Gastrocnemius medialis (tissue), 4 donors: ENCODE measurements at regions not wholly inside any gene's neighbourhood (a gene's known extent, or its start where the extent isn't known, plus 50 kb on each side); places are given as distances from the start of the nearest gene placed in this dataset.

ENCODE experiments used
- ATAC-seq, 2 donors: fragments of 150-250 bp; one replicate each; pipeline ENCODE4 v1.9.1; 2016
- DNase-seq, 2 donors: peaks; one replicate each; pipeline ENCODE4 v3.0.0-alpha.2; 2019
- H3K27ac ChIP-seq, 4 donors: fragments of 200-600 bp; sonication (generic); 1 replicate in 1 of 4; 2 replicates in 3 of 4; pipeline ENCODE4 v1.5.1; 2016 to 2018; ENCODE audit warnings: mild to moderate bottlenecking in 2 of 4, moderate library complexity in 1 of 4
- H3K27me3 ChIP-seq, 3 donors: fragments of 200-600 bp; sonication (generic) in 2 of 3; 1 replicate in 1 of 3; 2 replicates in 2 of 3; pipeline versions ENCODE4 v1.5.1 to v1.6.0; 2016 to 2019; ENCODE audit warnings: mild to moderate bottlenecking in 1 of 3, moderate library complexity in 1 of 3
- H3K36me3 ChIP-seq, 2 donors: fragments of 200-600 bp; sonication (generic) in 1 of 2; one replicate each; pipeline ENCODE4 v1.5.1; 2017 to 2018
- H3K4me1 ChIP-seq, 2 donors: fragments of 200-600 bp; sonication (generic) in 1 of 2; one replicate each; pipeline ENCODE4 v1.5.1; 2016 to 2017; ENCODE audit warnings: mild to moderate bottlenecking in 2 of 2
- H3K4me3 ChIP-seq, 4 donors: fragments of 200-600 bp; sonication (generic) in 3 of 4; 1 replicate in 1 of 4; 2 replicates in 3 of 4; pipeline ENCODE4 v1.5.1; 2016 to 2019; ENCODE audit warnings: mild to moderate bottlenecking in 2 of 4
- H3K9me3 ChIP-seq, 3 donors: fragments of 200-600 bp; sonication (generic) in 2 of 3; 1 replicate in 1 of 3; 2 replicates in 2 of 3; pipeline ENCODE4 v1.5.1; 2016 to 2019
- POLR2A ChIP-seq, 2 donors: fragments of 450-650 bp; IDR thresholded peaks; one replicate each; pipeline ENCODE4 v1.6.1; 2017; ENCODE audit warnings: antibody characterized with exemption in 2 of 2, mild to moderate bottlenecking in 2 of 2, moderate library complexity in 2 of 2
- in situ Hi-C, 4 donors: fragments of 200-750 bp; cut with MboI; loops; one replicate each; pipeline versions ENCODE4 v1.15.0 to v1.8.0; 2017; ENCODE audit warnings: low sequenced_read_pairs in 4 of 4
- intact Hi-C: fragments of 100-400 bp; cut with DNase I; formaldehyde crosslinking; loops from one replicate; pipeline ENCODE4 v1.15.1; 2023; ENCODE audit warnings: low total_unique reads
- TF ChIP-seq, protein P1 (sequence below), 5 experiments: fragments of 450-650 bp in 3 of 5; fragments of 200-600 bp in 2 of 5; sonication (generic) in 2 of 5; IDR thresholded peaks in 4 of 5; conservative IDR thresholded peaks in 1 of 5; 1 replicate in 4 of 5; 2 replicates in 1 of 5; pipeline ENCODE4 v1.5.1; 2016 to 2019; ENCODE audit warnings: antibody characterized with exemption in 5 of 5, mild to moderate bottlenecking in 3 of 5, moderate library complexity in 3 of 5

DNA sequence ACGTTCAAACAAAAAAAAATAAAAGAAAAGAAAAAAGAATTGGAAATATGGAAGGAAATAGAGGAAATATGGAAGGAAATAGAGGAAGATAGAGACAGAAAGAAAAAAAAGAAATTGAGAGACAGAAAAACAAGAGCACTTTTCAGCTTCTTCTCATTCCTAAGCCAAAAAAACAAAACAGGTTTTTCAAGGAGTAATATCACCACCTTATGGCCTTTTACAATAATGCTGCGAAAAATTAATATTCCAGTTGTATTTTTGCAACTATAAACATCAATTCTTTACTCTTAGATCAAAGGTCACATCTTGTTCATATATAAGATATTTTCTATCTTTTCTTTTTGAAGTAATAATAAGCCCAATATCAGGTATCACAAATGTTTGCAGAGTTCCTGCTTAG, 328.3 kb downstream of the FAT3 start:
- Histone ChIP-seq H3K4me1 (no peaks in the 10 kb centered on the region), H3K27me3 (no peaks in the 10 kb centered on the region), H3K36me3 (no peaks in the 10 kb centered on the region), H3K4me3 (no peak overlapping the region), H3K9me3 (no peaks in the 10 kb centered on the region), H3K27ac (no peak overlapping the region)
- ATAC-seq (no peak), DNase-seq (no peak)
- TF ChIP-seq, protein P1, sequence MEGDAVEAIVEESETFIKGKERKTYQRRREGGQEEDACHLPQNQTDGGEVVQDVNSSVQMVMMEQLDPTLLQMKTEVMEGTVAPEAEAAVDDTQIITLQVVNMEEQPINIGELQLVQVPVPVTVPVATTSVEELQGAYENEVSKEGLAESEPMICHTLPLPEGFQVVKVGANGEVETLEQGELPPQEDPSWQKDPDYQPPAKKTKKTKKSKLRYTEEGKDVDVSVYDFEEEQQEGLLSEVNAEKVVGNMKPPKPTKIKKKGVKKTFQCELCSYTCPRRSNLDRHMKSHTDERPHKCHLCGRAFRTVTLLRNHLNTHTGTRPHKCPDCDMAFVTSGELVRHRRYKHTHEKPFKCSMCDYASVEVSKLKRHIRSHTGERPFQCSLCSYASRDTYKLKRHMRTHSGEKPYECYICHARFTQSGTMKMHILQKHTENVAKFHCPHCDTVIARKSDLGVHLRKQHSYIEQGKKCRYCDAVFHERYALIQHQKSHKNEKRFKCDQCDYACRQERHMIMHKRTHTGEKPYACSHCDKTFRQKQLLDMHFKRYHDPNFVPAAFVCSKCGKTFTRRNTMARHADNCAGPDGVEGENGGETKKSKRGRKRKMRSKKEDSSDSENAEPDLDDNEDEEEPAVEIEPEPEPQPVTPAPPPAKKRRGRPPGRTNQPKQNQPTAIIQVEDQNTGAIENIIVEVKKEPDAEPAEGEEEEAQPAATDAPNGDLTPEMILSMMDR (IDR thresholded peaks at IDR 0.05 in 4 of 5, conservative IDR thresholded peaks at IDR 0.05 in 1 of 5): no peak
- TF ChIP-seq POLR2A (IDR thresholded peaks at IDR 0.05): no peak
- in situ Hi-C loops: no loop called here
- intact Hi-C loops: no loop called here

DNA sequence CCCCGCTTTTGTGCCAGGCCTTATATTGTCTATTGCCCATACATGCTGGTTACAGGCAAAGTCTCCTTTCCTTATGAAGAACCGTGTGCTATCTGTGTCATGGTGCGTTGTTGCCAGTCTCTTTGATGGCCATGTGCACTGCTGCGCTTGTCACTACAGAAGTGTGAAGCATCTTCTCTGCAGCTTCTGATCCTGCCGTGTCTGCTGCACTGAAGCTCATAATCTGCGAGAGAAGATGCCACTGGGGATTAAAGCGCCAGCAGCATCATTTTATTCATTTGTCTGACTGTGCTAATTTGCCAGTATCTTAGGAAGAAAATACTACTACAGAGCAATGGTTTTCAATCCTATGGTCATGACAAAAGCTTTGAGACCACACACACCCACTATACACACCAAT, 330.1 kb downstream of the FAT3 start:
- ATAC-seq (no peak), DNase-seq (no peak)
- intact Hi-C loops (no loop called here), in situ Hi-C loops (no loop called here)
- Histone ChIP-seq H3K9me3 (no peaks in the 10 kb centered on the region), H3K36me3 (no peaks in the 10 kb centered on the region), H3K4me3 (no peak overlapping the region), H3K27me3 (no peaks in the 10 kb centered on the region), H3K4me1 (no peaks in the 10 kb centered on the region), H3K27ac (no peak overlapping the region)
- no peak for TF ChIP-seq POLR2A (IDR thresholded peaks at IDR 0.05)
- TF ChIP-seq, protein P1 (IDR thresholded peaks at IDR 0.05 in 4 of 5, conservative IDR thresholded peaks at IDR 0.05 in 1 of 5): no peak

DNA sequence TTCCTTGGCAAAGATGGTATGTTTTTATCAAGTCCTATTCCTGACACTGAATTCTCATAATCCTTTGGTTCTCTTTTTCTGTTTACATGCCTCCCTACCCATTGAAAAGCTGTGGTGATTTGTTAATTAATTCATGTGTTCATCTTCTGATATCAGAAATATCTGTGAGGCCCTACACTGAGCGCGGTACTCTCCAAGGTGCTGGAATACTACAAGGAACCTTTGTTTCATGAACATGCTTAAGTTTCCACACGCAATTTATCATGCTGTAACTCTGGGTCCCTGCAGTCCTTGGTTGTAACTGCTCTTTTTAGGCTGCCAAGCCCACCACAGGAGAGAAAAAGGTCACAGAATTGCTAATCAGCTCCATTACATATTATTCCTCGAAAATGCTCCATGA, 331.8 kb downstream of the FAT3 start:
- Histone ChIP-seq H3K27ac (no peak overlapping the region), H3K27me3 (no peaks in the 10 kb centered on the region), H3K4me3 (no peak overlapping the region), H3K4me1 (no peaks in the 10 kb centered on the region), H3K36me3 (no peaks in the 10 kb centered on the region), H3K9me3 (no peaks in the 10 kb centered on the region)
- TF ChIP-seq POLR2A (IDR thresholded peaks at IDR 0.05): no peak
- TF ChIP-seq, protein P1 (IDR thresholded peaks at IDR 0.05 in 4 of 5, conservative IDR thresholded peaks at IDR 0.05 in 1 of 5): no peak
- intact Hi-C loops (no loop called here), in situ Hi-C loops (no loop called here)
- DNase-seq (no peak), ATAC-seq (no peak)

DNA sequence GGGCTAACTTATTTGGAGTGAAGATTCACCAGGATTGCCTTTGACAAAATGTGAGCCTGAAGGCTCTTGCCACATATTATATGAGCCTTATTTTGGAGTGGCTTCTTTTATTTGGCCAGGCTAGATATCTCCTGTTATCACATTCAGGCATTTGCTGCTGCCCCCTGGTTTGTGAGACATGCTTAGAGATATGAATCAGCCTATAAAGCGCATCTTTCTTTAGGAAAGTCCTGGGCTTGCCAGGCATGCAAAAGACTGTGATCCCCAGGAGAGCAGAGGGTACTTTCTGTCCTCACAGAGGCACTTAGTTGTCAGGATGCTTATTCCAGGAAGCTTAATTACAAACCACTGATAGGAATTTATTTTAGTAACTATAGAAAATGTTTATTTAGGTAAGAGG, 333.3 kb downstream of the FAT3 start:
- Histone ChIP-seq H3K36me3 (no peaks in the 10 kb centered on the region), H3K4me1 (no peaks in the 10 kb centered on the region), H3K27me3 (no peaks in the 10 kb centered on the region), H3K27ac (no peak overlapping the region), H3K4me3 (no peak overlapping the region), H3K9me3 (no peaks in the 10 kb centered on the region)
- DNase-seq (no peak), ATAC-seq (no peak)
- in situ Hi-C loops (no loop called here), intact Hi-C loops (no loop called here)
- TF ChIP-seq POLR2A (IDR thresholded peaks at IDR 0.05): no peak
- TF ChIP-seq, protein P1 (IDR thresholded peaks at IDR 0.05 in 4 of 5, conservative IDR thresholded peaks at IDR 0.05 in 1 of 5): no peak

DNA sequence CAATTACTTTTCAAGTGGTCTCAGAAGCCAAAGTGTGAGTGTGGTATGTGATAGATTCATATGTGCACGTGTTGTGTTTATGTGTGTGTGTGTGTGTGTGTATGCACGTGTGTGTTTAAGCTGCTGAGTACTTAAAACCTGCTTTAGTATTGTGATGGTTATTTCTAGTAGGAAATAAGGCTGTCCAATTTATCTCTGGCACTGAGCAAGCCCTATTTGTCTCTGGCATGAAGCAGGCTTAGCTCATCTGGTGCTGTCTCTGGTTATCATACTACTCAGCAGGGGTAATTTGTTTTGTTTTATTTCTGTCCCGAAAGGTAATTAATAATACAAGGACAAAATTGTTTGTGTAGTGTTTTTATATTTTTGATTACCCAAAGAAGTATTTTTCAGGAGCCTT, 333.7 kb downstream of the FAT3 start:
- ATAC-seq: no peak
- Histone ChIP-seq H3K4me3 (no peak overlapping the region), H3K9me3 (no peaks in the 10 kb centered on the region), H3K36me3 (no peaks in the 10 kb centered on the region), H3K27me3 (no peaks in the 10 kb centered on the region), H3K4me1 (no peaks in the 10 kb centered on the region), H3K27ac (no peak overlapping the region)
- intact Hi-C loops (no loop called here), in situ Hi-C loops (no loop called here)
- TF ChIP-seq, protein P1 (IDR thresholded peaks at IDR 0.05 in 4 of 5, conservative IDR thresholded peaks at IDR 0.05 in 1 of 5): no peak
- TF ChIP-seq POLR2A (IDR thresholded peaks at IDR 0.05): no peak
- DNase-seq: no peak
